ENCODE measurements at regions not wholly inside any gene's neighbourhood (a gene's known extent, or its start where the extent isn't known, plus 50 kb on each side); places are given as distances from the start of the nearest gene placed in this dataset.

- TF ChIP-seq CTCF (IDR thresholded peaks at IDR 0.05 in 8 of 11, conservative IDR thresholded peaks at IDR 0.05 in 3 of 11) (no peak), POLR2AphosphoS5 (IDR thresholded peaks at IDR 0.05) (no peak)
Measured at GRCh38 chr9:97237311-97237786, 70.1 kb upstream of the CCDC180 start.
